ENCODE measurements at regions not wholly inside any gene's neighbourhood (a gene's known extent, or its start where the extent isn't known, plus 50 kb on each side); places are given as distances from the start of the nearest gene placed in this dataset.

- TF ChIP-seq CTCF (IDR thresholded peaks at IDR 0.05; ENCODE audit: insufficient read depth, low read length, poor library complexity, severe bottlenecking) (no peak), EZH2phosphoT487 (conservative IDR thresholded peaks at IDR 0.05; ENCODE audit: low read length) (no peak)
Measured at GRCh38 chr2:204039298-204039838, 102.8 kb downstream of the ICOS start.
